NB4 (cell line): ENCODE measurements at regions not wholly inside any gene's neighbourhood (a gene's known extent, or its start where the extent isn't known, plus 50 kb on each side); places are given as distances from the start of the nearest gene placed in this dataset.

Experiments used
- MAX ChIP-seq: IDR thresholded peaks from 2 replicates; pipeline ENCODE4 v1.6.1; 2011; ENCODE audit warnings: low read depth, low read length
- MYC ChIP-seq: IDR thresholded peaks from 2 replicates; pipeline ENCODE4 v1.6.1; 2011; ENCODE audit warnings: low read depth, low read length
- POLR2A ChIP-seq: IDR thresholded peaks from 2 replicates; pipeline ENCODE4 v1.6.1; 2011; ENCODE audit warnings: mild to moderate bottlenecking; ENCODE audit not compliant: insufficient read length; ENCODE audit errors: extremely low read depth
- TF ChIP-seq, protein P1 (sequence below): IDR thresholded peaks from one replicate; pipeline ENCODE4 v1.5.1; 2012; ENCODE audit warnings: low read depth, low read length

- TF ChIP-seq, protein P1, sequence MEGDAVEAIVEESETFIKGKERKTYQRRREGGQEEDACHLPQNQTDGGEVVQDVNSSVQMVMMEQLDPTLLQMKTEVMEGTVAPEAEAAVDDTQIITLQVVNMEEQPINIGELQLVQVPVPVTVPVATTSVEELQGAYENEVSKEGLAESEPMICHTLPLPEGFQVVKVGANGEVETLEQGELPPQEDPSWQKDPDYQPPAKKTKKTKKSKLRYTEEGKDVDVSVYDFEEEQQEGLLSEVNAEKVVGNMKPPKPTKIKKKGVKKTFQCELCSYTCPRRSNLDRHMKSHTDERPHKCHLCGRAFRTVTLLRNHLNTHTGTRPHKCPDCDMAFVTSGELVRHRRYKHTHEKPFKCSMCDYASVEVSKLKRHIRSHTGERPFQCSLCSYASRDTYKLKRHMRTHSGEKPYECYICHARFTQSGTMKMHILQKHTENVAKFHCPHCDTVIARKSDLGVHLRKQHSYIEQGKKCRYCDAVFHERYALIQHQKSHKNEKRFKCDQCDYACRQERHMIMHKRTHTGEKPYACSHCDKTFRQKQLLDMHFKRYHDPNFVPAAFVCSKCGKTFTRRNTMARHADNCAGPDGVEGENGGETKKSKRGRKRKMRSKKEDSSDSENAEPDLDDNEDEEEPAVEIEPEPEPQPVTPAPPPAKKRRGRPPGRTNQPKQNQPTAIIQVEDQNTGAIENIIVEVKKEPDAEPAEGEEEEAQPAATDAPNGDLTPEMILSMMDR: no peak
- no peak for TF ChIP-seq MAX
- no peak for TF ChIP-seq POLR2A
- TF ChIP-seq MYC: no peak
Observed at GRCh38 chr5:67300326-67300725, 103.7 kb upstream of the CD180 start.
